GM19395 (cell line): ENCODE measurements at regions not wholly inside any gene's neighbourhood (a gene's known extent, or its start where the extent isn't known, plus 50 kb on each side); places are given as distances from the start of the nearest gene placed in this dataset.

Source experiments
- ATAC-seq: cut with Tn5 transposase; IDR thresholded peaks from one replicate; pipeline ENCODE4 v1.9.1; 2021; ENCODE audit warnings: mild to moderate bottlenecking, moderate library complexity; ENCODE audit not compliant: unreplicated experiment

DNA sequence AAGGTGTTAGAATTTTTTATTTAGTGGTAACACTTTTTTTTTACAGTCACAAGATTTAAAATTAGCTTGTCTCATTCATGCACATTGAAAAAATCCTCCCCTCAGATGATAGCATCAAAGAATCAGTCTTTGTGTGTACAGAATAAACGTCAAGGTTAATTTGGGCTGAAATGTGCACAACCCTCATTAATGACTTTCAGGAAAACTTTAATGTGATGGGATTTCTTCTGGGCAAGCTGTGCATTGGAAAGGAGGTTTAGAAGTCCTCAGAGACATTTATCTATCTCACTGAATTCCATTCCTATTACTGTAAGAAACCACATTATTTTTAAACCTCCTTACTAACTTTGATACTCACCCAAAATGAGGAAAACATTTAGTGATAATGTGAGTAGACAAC, 88.2 kb upstream of the TECRL start:
- no peak for ATAC-seq

- ATAC-seq = no peak
Observed at GRCh38 chr4:64495946-64496345, 86.7 kb upstream of the TECRL start.

DNA sequence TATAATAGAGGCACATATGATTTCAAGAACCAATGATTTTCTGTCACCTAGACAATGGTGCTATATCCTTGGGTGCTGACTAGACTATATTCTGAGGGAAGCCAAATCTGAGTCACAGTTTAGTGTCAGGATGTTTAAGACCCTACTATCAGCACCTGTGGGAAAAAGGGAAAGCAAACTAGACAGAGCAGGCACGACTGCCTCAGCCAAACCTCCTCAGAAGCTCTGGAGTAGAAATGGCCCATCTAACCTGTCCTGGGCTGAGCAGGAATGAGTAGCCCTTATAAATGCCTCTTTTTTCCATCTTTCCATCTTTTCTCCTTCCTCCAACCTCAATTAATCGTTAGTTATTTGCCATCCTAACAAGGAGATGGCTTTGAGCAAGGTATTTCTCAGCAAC, 80.4 kb upstream of the TECRL start:
- no peak for ATAC-seq

- no peak for ATAC-seq
Observed at GRCh38 chr4:64479338-64479737, 70.1 kb upstream of the TECRL start.

- ATAC-seq = no peak
Observed at GRCh38 chr4:64477127-64477526, 67.9 kb upstream of the TECRL start.

- no peak for ATAC-seq
Observed at GRCh38 chr4:64465263-64465662, 56.0 kb upstream of the TECRL start.

DNA sequence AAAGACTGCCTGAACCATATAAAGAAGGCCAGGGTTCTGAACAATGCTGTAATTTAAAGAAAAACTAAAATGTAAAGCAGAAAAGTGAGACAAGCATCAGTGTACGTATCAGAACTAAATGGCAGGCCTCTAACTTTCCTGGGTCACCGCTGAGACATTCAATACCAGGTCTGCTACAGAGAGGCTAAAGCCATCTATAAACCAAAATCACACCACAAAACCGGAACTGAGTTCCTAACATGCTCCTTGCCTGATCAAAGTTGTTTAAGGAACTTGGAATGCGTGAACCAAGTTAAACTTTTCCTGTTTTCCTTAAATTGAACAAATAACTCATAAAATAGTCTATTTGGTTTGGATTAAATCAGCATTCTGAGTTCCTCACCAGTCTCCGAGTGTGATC, 55.3 kb upstream of the TECRL start:
- no peak for ATAC-seq
